ENCODE measurements at regions not wholly inside any gene's neighbourhood (a gene's known extent, or its start where the extent isn't known, plus 50 kb on each side); places are given as distances from the start of the nearest gene placed in this dataset.
"Not testable (repeated sequence)": the region's sequence is repeated elsewhere in the genome, so short reads cannot be mapped to it uniquely, and the experiment has no call there.

DNA sequence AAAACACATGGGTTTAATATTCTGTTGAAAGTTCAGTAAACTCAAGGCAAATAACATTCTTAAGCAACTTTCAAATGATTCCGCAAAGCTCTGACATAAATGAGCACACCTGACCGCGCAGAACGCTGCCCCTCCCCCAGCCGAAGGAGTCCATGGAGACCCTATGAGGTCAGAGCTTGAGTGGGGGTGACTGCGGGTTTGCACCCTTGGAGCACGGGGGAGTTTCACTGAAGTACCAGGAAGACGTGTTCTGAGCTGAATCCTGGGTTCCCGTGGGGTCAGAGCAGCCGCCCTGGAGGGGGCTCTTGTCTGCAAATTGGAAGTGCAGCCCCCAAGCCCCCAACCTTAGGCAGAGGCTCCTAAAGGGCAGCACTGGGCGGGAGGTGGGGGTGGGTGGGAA lies 324.1 kb upstream of the SFSWAP start:
- no peak overlapping the region for H3K4me3 ChIP-seq (ENCODE audit: low read depth, low read length)

- no peak overlapping the region for H3K4me3 ChIP-seq (ENCODE audit: low read depth, low read length)
Observed at GRCh38 chr12:131387281-131388163, 323.4 kb upstream of the SFSWAP start.

DNA sequence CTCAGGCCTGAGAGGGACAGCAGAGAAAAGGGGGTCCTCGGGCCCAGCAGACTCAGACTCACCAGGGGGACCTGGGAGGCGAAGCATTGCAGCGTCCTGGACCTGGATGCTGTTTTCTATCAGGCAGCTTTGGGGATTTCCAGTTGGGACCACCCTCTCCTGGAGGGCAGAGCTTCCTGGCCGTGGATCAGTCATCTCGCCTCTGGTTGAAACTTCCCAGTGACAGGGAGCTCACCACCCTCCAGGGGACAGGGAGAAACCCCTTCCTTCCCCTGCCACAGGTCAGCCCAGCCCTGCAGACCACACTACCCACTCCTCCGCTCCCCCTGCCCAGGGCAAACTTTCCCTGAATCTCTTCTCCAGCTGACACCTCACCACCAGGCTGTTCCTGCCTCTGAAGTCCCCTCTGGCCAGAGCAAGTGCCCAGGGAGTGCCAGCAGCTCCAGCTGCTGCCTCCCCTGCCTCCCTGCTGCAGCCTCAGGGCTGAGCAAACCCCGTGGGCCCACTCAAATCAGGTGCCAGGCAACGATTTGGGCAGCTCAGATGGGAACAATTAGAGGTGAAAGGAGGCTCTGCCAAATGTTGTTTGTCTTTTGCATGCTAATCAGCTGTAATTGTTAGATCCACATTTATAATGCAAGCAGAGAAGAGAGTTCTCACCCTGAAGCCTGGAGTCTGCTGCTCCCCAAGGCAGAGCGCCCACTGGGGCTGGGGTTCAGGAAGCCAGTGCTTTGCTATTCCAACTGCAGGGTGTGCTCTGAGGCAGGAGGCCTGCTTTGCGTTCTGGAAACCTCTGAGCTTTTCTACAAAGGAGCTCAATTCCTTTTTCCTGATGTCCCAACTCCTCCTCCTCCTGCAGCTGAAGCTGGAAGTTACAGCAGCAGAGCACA lies 322.5 kb upstream of the SFSWAP start:
- not testable (repeated sequence) for H3K4me3 ChIP-seq (ENCODE audit: low read depth, low read length)

GRCh38 chr12:131389054-131390013 lies 321.6 kb upstream of the SFSWAP start:
- no peak overlapping the region for H3K4me3 ChIP-seq (ENCODE audit: low read depth, low read length)

- no peak overlapping the region for H3K4me3 ChIP-seq (ENCODE audit: low read depth, low read length)
Observed at GRCh38 chr12:131390412-131391334, 320.2 kb upstream of the SFSWAP start.

- H3K4me3 ChIP-seq (ENCODE audit: low read depth, low read length) = no peak overlapping the region
Observed at GRCh38 chr12:131391399-131391798, 319.5 kb upstream of the SFSWAP start.

- H3K4me3 ChIP-seq (ENCODE audit: low read depth, low read length) = not testable (repeated sequence)
Observed at GRCh38 chr12:131394752-131395151, 316.1 kb upstream of the SFSWAP start.

DNA sequence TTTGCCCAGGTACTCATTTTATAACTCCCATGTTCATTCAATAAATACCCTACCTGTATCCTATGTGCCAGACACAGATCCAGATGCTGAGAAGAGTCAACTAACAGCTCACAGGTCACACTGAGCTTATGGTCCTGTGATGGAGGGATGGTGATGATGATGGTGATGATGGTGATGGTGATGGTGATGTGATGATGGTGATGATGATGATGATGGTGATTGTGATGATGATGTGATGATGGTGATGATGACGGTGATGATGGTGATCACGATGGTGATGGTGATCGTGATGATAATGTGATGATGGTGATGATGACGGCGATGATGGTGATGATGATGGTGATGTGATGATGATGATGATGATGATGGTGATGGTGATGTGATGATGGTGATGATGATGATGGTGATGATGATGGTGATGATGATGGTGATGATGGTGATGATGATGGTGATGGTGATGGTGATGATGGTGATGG lies 315.6 kb upstream of the SFSWAP start:
- not testable (repeated sequence) for H3K4me3 ChIP-seq (ENCODE audit: low read depth, low read length)

DNA sequence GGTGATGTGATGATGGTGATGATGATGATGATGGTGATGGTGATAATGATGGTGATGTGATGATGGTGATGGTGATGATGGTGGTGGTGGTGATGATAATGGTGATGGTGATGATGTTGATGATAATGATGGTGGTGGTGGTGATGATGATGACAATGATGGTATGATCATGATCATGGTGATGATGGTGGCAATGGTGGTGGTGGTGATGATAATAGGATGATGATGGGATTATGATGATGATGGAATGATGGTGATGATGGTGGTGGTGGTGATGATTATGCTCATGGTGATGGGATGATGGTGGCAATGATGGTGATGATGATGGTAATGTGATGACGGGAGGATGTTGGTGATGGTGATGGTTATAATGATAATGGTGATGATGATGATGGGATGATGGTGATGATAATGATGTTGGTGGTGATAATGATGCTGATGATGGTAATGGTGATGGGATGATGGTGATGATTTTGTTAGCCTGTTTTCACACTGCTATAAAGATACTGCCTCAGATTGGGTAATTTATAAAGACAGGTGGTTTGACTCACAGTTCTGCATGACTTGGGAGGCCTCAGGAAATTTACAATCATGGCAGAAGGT lies 314.8 kb upstream of the SFSWAP start:
- no peak overlapping the region for H3K4me3 ChIP-seq (ENCODE audit: low read depth, low read length)

- H3K4me3 ChIP-seq (ENCODE audit: low read depth, low read length) = no peak overlapping the region
Observed at GRCh38 chr12:131397493-131398181, 313.3 kb upstream of the SFSWAP start.

- no peak overlapping the region for H3K4me3 ChIP-seq (ENCODE audit: low read depth, low read length)
Observed at GRCh38 chr12:131399000-131399399, 311.9 kb upstream of the SFSWAP start.

- not testable (repeated sequence) for H3K4me3 ChIP-seq (ENCODE audit: low read depth, low read length)
Observed at GRCh38 chr12:131400668-131401294, 310.1 kb upstream of the SFSWAP start.

- H3K4me3 ChIP-seq (ENCODE audit: low read depth, low read length) = not testable (repeated sequence)
Observed at GRCh38 chr12:131401907-131402633, 308.8 kb upstream of the SFSWAP start.

DNA sequence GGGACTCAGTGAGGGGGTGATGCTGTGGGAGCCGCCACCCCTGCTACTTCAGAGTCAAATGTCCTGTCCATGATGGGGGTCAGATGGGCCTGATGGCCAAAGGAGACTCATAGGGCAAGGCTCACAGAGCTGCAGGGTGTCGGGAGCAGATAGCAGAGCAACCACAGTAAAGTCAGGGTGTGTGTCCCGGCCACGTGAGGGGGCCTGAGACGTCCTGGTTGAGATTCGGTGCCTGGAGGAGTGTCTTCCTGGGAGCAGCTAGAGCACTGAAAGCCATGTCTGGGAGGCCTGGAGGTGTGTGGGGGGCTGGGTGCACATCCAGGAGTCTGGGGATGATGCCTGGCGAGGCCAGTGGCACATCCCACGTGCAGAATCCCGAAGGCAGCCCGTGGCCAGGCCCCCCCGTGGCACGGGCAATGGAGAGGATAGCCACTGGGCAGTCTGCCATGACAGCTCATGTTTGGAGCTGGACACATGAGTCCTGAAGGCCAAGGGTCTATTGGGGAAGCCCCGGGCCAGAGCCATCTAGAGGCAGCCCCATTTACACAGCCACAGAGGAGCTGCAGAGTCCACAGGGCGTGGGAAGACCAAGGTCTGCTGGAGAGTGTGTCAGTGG lies 308.0 kb upstream of the SFSWAP start:
- H3K4me3 ChIP-seq (ENCODE audit: low read depth, low read length) = no peak overlapping the region

DNA sequence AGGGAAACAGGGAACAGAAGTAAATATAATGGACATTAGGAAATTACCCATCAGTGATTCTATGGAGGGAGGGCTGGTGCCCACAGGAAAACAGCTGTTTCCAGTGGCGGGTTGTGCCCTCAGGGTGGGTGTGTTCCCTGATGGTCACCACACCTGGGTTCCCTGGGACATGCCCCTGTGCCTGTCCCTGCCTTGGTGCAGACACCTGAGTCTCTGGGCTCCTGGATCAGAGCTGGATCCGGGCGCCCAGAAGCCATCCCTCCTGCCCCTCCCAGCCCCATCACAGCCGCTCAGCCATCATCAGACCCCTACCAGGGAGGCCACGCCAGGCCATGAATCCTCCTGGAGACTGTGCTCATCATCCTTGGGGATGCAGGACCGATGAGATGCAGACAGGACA lies 307.2 kb upstream of the SFSWAP start:
- no peak overlapping the region for H3K4me3 ChIP-seq (ENCODE audit: low read depth, low read length)

DNA sequence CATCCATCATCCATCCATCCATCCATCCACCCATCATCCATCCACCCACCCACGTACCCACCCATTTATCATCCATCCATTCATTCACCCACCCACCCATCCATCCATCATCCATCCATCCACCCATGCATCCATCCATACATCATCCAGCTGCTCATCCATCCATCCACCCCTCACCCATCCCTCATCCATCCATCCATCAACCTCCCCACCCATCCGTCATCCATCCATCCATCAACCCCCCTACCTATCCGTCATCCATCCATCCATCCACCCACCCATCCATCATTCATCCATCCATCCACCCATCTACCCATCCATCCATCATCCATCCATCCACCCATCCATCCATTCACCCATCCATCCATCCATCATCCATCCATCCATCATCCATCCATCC lies 306.2 kb upstream of the SFSWAP start:
- no peak overlapping the region for H3K4me3 ChIP-seq (ENCODE audit: low read depth, low read length)

Measured in iPS-11a (cell line).